GM12878 (cell line): ENCODE measurements at regions not wholly inside any gene's neighbourhood (a gene's known extent, or its start where the extent isn't known, plus 50 kb on each side); places are given as distances from the start of the nearest gene placed in this dataset.

Experiments
- BCL3 ChIP-seq: IDR thresholded peaks from 2 replicates; pipeline ENCODE4 v1.6.1; 2011; ENCODE audit warnings: borderline replicate concordance, low read depth, mild to moderate bottlenecking, moderate library complexity, low read length; ENCODE audit not compliant: insufficient read depth, poor library complexity, severe bottlenecking
- CBFB ChIP-seq: IDR thresholded peaks from 2 replicates; pipeline ENCODE4 v1.6.1; 2016; ENCODE audit warnings: antibody characterized with exemption, low read depth
- CTCF ChIP-seq, 3 experiments: IDR thresholded peaks in 2 of 3; conservative IDR thresholded peaks in 1 of 3; 2 replicates each; pipeline ENCODE4 v1.5.1; 2011; ENCODE audit warnings: low read depth in 3 of 3, low read length in 3 of 3, mild to moderate bottlenecking in 3 of 3, control low read depth in 2 of 3, moderate library complexity in 2 of 3, inconsistent platforms in 1 of 3, mixed read lengths in 1 of 3; ENCODE audit not compliant: control insufficient read depth in 2 of 3, insufficient read depth in 1 of 3; ENCODE audit errors: extremely low read depth in 1 of 3
- CUX1 ChIP-seq: IDR thresholded peaks from 2 replicates; pipeline ENCODE4 v1.6.1; 2012; ENCODE audit warnings: improper control_type of control experiment, low read depth, low read length; ENCODE audit not compliant: insufficient replicate concordance
- ELK1 ChIP-seq: IDR thresholded peaks from 2 replicates; pipeline ENCODE4 v1.6.1; 2012; ENCODE audit warnings: low read depth, low read length, improper control_type of control experiment
- FOXM1 ChIP-seq: IDR thresholded peaks from 2 replicates; pipeline ENCODE4 v1.6.1; 2012; ENCODE audit warnings: low read depth, mild to moderate bottlenecking, inconsistent platforms, low read length, moderate library complexity
- HDGF ChIP-seq: fragments of 450-650 bp; IDR thresholded peaks from 2 replicates; pipeline ENCODE4 v1.6.1; 2016; ENCODE audit warnings: antibody characterized with exemption
- MTA2 ChIP-seq: fragments of 450-650 bp; IDR thresholded peaks from 2 replicates; pipeline ENCODE4 v1.6.1; 2016; ENCODE audit warnings: low read depth, mild to moderate bottlenecking, moderate library complexity
- NFXL1 ChIP-seq: fragments of 450-650 bp; IDR thresholded peaks from 2 replicates; pipeline ENCODE4 v1.6.1; 2017; ENCODE audit warnings: antibody characterized with exemption, mild to moderate bottlenecking, borderline replicate concordance
- SMAD1 ChIP-seq: fragments of 450-650 bp; IDR thresholded peaks from 2 replicates; pipeline ENCODE4 v1.6.1; 2018; ENCODE audit warnings: mild to moderate bottlenecking, low read depth; ENCODE audit not compliant: partially characterized antibody
- SREBF2 ChIP-seq: IDR thresholded peaks from 2 replicates; pipeline ENCODE4 v1.6.1; 2012; ENCODE audit warnings: mild to moderate bottlenecking, low read length
- STAT3 ChIP-seq: IDR thresholded peaks from 2 replicates; pipeline ENCODE4 v1.6.1; 2011; ENCODE audit warnings: low read depth, low read length, improper control_type of control experiment
- SUZ12 ChIP-seq: fragments of 200-600 bp; sonication (generic); IDR thresholded peaks from one replicate; pipeline ENCODE4 v1.6.1; 2018; ENCODE audit warnings: antibody characterized with exemption, mild to moderate bottlenecking; ENCODE audit not compliant: unreplicated experiment

- no peak for TF ChIP-seq BCL3
- no peak for TF ChIP-seq SUZ12
- no peak for TF ChIP-seq FOXM1
- TF ChIP-seq ELK1: no peak
- no peak for TF ChIP-seq HDGF
- no peak for TF ChIP-seq MTA2
- no peak for TF ChIP-seq STAT3
- TF ChIP-seq SREBF2: no peak
- no peak for TF ChIP-seq CTCF (IDR thresholded peaks at IDR 0.05 in 2 of 3, conservative IDR thresholded peaks at IDR 0.05 in 1 of 3; ENCODE audit: control insufficient read depth in 2 of 3, extremely low read depth in 1 of 3, insufficient read depth in 1 of 3, low read depth in 3 of 3, low read length in 3 of 3)
- TF ChIP-seq CBFB: no peak
- no peak for TF ChIP-seq SMAD1
- TF ChIP-seq CUX1: no peak
- TF ChIP-seq NFXL1: no peak
These were observed 88.1 kb upstream of the SOX21 start (continued) for GRCh38 chr13:94800423-94800822.
